ENCODE measurements at regions not wholly inside any gene's neighbourhood (a gene's known extent, or its start where the extent isn't known, plus 50 kb on each side); places are given as distances from the start of the nearest gene placed in this dataset.

DNA sequence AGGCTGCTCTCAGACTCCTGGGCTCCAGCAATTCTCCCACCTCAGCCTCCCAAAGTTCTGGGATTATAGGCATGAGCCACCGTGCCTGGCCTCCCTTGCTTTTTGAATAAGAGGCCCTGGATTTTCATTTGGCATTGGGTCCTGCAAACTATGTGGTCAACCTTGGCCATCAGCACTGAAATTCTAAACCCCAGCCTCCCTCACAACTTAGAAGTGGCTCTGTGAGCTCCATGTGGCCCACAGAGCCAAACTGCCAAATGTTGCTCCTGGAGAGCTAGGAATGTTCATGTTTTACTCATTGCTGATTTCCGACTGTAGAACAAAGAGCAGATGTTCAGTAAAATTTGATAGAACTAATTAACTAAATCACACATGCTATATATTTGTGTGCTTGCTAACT, 210.6 kb upstream of the AGAP1 start:
- TF ChIP-seq, protein P1, sequence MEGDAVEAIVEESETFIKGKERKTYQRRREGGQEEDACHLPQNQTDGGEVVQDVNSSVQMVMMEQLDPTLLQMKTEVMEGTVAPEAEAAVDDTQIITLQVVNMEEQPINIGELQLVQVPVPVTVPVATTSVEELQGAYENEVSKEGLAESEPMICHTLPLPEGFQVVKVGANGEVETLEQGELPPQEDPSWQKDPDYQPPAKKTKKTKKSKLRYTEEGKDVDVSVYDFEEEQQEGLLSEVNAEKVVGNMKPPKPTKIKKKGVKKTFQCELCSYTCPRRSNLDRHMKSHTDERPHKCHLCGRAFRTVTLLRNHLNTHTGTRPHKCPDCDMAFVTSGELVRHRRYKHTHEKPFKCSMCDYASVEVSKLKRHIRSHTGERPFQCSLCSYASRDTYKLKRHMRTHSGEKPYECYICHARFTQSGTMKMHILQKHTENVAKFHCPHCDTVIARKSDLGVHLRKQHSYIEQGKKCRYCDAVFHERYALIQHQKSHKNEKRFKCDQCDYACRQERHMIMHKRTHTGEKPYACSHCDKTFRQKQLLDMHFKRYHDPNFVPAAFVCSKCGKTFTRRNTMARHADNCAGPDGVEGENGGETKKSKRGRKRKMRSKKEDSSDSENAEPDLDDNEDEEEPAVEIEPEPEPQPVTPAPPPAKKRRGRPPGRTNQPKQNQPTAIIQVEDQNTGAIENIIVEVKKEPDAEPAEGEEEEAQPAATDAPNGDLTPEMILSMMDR (IDR thresholded peaks at IDR 0.05), result no peak
- TF ChIP-seq POLR2A (IDR thresholded peaks at IDR 0.05), result no peak
